ENCODE measurements at regions not wholly inside any gene's neighbourhood (a gene's known extent, or its start where the extent isn't known, plus 50 kb on each side); places are given as distances from the start of the nearest gene placed in this dataset.

DNA sequence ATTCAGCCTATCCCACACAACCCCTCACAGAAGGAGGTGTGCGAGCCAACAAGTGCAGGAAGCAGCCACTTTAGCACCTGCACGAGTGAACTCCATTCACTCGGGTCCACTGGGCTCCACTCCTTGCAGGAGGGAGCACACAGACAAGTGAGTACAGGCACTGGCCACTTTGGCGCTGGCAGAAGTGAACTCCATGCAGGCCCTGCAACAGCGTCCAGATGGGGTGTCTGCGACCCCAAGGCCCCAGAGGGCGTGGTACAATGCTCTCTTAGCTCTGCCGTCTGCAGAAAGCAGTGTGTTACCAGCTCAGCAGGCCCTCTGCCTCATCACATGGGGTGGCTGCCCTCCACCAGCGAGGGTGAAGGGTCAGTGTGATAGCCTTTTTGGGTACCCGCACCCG lies 388.0 kb upstream of the CNTN4 start:
- TF ChIP-seq, protein P1, sequence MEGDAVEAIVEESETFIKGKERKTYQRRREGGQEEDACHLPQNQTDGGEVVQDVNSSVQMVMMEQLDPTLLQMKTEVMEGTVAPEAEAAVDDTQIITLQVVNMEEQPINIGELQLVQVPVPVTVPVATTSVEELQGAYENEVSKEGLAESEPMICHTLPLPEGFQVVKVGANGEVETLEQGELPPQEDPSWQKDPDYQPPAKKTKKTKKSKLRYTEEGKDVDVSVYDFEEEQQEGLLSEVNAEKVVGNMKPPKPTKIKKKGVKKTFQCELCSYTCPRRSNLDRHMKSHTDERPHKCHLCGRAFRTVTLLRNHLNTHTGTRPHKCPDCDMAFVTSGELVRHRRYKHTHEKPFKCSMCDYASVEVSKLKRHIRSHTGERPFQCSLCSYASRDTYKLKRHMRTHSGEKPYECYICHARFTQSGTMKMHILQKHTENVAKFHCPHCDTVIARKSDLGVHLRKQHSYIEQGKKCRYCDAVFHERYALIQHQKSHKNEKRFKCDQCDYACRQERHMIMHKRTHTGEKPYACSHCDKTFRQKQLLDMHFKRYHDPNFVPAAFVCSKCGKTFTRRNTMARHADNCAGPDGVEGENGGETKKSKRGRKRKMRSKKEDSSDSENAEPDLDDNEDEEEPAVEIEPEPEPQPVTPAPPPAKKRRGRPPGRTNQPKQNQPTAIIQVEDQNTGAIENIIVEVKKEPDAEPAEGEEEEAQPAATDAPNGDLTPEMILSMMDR (IDR thresholded peaks at IDR 0.05), result no peak
- TF ChIP-seq POLR2A (IDR thresholded peaks at IDR 0.05), result no peak
- no peak for TF ChIP-seq EP300 (IDR thresholded peaks at IDR 0.05)
- TF ChIP-seq POLR2AphosphoS5 (IDR thresholded peaks at IDR 0.05), result no peak

Data from gastroesophageal sphincter (tissue), 3 donors.